Panc1 (cell line): ENCODE measurements at regions not wholly inside any gene's neighbourhood (a gene's known extent, or its start where the extent isn't known, plus 50 kb on each side); places are given as distances from the start of the nearest gene placed in this dataset.

Experiments
- ATAC-seq: fragments of 200-7000 bp; cut with Tn5 transposase; 2 replicates; pipeline ENCODE4 v1.9.1; 2020; ENCODE audit warnings: mild to moderate bottlenecking, moderate library complexity
- BruUV-seq: library from RNA; stranded (reverse); fragments of 400-500 nt; replicated peaks from 2 replicates; lab custom pipeline; 2021; lab: Mats Ljungman, UMichigan
- CTCF ChIA-PET: fragments of 300-600 bp; sonication (Branson Sonifier 250); formaldehyde crosslinking; loops from one replicate; lab custom pipeline; 2022; ENCODE audit warnings: antibody characterized with exemption; lab: Charles Lee
- POLR2A ChIA-PET: fragments of 300-600 bp; sonication (Branson Sonifier 250); formaldehyde crosslinking; loops from one replicate; lab custom pipeline; 2022; ENCODE audit warnings: antibody characterized with exemption; lab: Charles Lee
- DNase-seq: peaks from one replicate; pipeline ENCODE4 v3.0.0-alpha.2; 2010; ENCODE audit warnings: low read depth, low spot score
- H3K27ac ChIP-seq: 2 replicates; pipeline ENCODE4 v1.5.1; 2011; ENCODE audit warnings: mild to moderate bottlenecking, low read length, inconsistent platforms
- H3K27me3 ChIP-seq: fragments of 200-500 bp; sonication (Bioruptor generic); 2 replicates; pipeline ENCODE4 v1.6.0; 2014; ENCODE audit warnings: low read length, inconsistent platforms; ENCODE audit not compliant: control insufficient read depth, insufficient read depth
- H3K36me3 ChIP-seq: fragments of 200-500 bp; sonication (Bioruptor generic); 2 replicates; pipeline ENCODE4 v1.5.1; 2014; ENCODE audit warnings: inconsistent platforms, mild to moderate bottlenecking, low read length, moderate library complexity; ENCODE audit not compliant: control insufficient read depth, insufficient read depth
- H3K4me1 ChIP-seq: 2 replicates; pipeline ENCODE4 v1.5.1; 2011; ENCODE audit warnings: inconsistent platforms, mild to moderate bottlenecking, low read length, moderate library complexity; ENCODE audit not compliant: control insufficient read depth, insufficient read depth
- H3K4me3 ChIP-seq, 2 experiments: 2 replicates each; pipeline ENCODE4 v1.5.1; 2011 to 2012; ENCODE audit warnings: low read depth in 2 of 2, low read length in 2 of 2, mild to moderate bottlenecking in 2 of 2, inconsistent platforms in 1 of 2, moderate library complexity in 1 of 2
- H3K9me3 ChIP-seq: fragments of 200-500 bp; sonication (Bioruptor generic); 2 replicates; pipeline ENCODE4 v1.5.1; 2014; ENCODE audit warnings: low read depth, mild to moderate bottlenecking, inconsistent platforms, low read length, moderate library complexity; ENCODE audit not compliant: control insufficient read depth, insufficient read depth
- POLR2AphosphoS5 ChIP-seq: IDR thresholded peaks from 2 replicates; pipeline ENCODE4 v1.6.1; 2012; ENCODE audit warnings: mild to moderate bottlenecking, low read depth, low read length, moderate library complexity
- SIN3A ChIP-seq: IDR thresholded peaks from 2 replicates; pipeline ENCODE4 v1.6.1; 2012; ENCODE audit warnings: low read depth, mild to moderate bottlenecking, low read length, moderate library complexity, borderline replicate concordance; ENCODE audit not compliant: insufficient read depth
- TCF7L2 ChIP-seq: IDR thresholded peaks from 2 replicates; pipeline ENCODE4 v1.6.1; 2011; ENCODE audit warnings: mild to moderate bottlenecking, low read depth, low read length, inconsistent platforms
- in situ Hi-C: cut with HindIII; loops from 2 replicates; pipeline ENCODE4 v1.10.0; 2016; ENCODE audit warnings: low sequenced_read_pairs, low pct_unique_long_range_greater_than_20kb
- intact Hi-C: fragments of 100-400 bp; cut with micrococcal nuclease; formaldehyde crosslinking; loops from one replicate; pipeline ENCODE4 v1.10.0; 2022; ENCODE audit not compliant: unreplicated experiment
- TF ChIP-seq, protein P1 (sequence below): fragments of 450-650 bp; IDR thresholded peaks from 2 replicates; pipeline ENCODE4 v1.5.1; 2017; ENCODE audit warnings: mild to moderate bottlenecking
- TF ChIP-seq, protein P2 (sequence below), 2 experiments: IDR thresholded peaks; 2 replicates each; pipeline ENCODE4 v1.6.1; 2011 to 2012; ENCODE audit warnings: low read depth in 2 of 2, control low read depth in 1 of 2, low read length in 1 of 2, mild to moderate bottlenecking in 1 of 2, moderate library complexity in 1 of 2; ENCODE audit not compliant: insufficient read depth in 1 of 2

- CTCF ChIA-PET = no interaction called here
- intact Hi-C loops = no loop called here
- no TSS peak for BruUV-seq
Observed at GRCh38 chr1:185406006-185406690, 89.1 kb upstream of the IVNS1ABP start.

GRCh38 chr1:185404907-185405568 lies 88.0 kb upstream of the IVNS1ABP start:
- no peak overlapping the region for H3K4me3 ChIP-seq
- no peaks in the 10 kb centered on the region for H3K36me3 ChIP-seq
- no peaks in the 10 kb centered on the region for H3K9me3 ChIP-seq
- intact Hi-C loops (no loop called here), in situ Hi-C loops (no loop called here)
- ATAC-seq (no peak), DNase-seq (no peak)
- peak overlapping the region; percentile 54; the same call in 1 of the 2 replicates for H3K27ac ChIP-seq
- BruUV-seq = no TSS peak
- H3K27me3 ChIP-seq = no peaks in the 10 kb centered on the region
- ChIA-PET POLR2A (no interaction called here), CTCF (no interaction called here)
- peaks cover 11% of the 10 kb centered on the region for H3K4me1 ChIP-seq
- no peak for TF ChIP-seq SIN3A
- TF ChIP-seq, protein P1, sequence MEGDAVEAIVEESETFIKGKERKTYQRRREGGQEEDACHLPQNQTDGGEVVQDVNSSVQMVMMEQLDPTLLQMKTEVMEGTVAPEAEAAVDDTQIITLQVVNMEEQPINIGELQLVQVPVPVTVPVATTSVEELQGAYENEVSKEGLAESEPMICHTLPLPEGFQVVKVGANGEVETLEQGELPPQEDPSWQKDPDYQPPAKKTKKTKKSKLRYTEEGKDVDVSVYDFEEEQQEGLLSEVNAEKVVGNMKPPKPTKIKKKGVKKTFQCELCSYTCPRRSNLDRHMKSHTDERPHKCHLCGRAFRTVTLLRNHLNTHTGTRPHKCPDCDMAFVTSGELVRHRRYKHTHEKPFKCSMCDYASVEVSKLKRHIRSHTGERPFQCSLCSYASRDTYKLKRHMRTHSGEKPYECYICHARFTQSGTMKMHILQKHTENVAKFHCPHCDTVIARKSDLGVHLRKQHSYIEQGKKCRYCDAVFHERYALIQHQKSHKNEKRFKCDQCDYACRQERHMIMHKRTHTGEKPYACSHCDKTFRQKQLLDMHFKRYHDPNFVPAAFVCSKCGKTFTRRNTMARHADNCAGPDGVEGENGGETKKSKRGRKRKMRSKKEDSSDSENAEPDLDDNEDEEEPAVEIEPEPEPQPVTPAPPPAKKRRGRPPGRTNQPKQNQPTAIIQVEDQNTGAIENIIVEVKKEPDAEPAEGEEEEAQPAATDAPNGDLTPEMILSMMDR = no peak
- TF ChIP-seq, protein P2, sequence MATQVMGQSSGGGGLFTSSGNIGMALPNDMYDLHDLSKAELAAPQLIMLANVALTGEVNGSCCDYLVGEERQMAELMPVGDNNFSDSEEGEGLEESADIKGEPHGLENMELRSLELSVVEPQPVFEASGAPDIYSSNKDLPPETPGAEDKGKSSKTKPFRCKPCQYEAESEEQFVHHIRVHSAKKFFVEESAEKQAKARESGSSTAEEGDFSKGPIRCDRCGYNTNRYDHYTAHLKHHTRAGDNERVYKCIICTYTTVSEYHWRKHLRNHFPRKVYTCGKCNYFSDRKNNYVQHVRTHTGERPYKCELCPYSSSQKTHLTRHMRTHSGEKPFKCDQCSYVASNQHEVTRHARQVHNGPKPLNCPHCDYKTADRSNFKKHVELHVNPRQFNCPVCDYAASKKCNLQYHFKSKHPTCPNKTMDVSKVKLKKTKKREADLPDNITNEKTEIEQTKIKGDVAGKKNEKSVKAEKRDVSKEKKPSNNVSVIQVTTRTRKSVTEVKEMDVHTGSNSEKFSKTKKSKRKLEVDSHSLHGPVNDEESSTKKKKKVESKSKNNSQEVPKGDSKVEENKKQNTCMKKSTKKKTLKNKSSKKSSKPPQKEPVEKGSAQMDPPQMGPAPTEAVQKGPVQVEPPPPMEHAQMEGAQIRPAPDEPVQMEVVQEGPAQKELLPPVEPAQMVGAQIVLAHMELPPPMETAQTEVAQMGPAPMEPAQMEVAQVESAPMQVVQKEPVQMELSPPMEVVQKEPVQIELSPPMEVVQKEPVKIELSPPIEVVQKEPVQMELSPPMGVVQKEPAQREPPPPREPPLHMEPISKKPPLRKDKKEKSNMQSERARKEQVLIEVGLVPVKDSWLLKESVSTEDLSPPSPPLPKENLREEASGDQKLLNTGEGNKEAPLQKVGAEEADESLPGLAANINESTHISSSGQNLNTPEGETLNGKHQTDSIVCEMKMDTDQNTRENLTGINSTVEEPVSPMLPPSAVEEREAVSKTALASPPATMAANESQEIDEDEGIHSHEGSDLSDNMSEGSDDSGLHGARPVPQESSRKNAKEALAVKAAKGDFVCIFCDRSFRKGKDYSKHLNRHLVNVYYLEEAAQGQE (IDR thresholded peaks at IDR 0.05; ENCODE audit: insufficient read depth in 1 of 2, low read depth in 2 of 2, low read length in 1 of 2) = no peak
- no peak for TF ChIP-seq POLR2AphosphoS5
- TF ChIP-seq TCF7L2 = no peak

More at GRCh38 chr1:185406006-185406690, 89.1 kb upstream of the IVNS1ABP start:
- Histone ChIP-seq H3K27ac (no peak overlapping the region), H3K9me3 (no peaks in the 10 kb centered on the region), H3K36me3 (no peaks in the 10 kb centered on the region), H3K27me3 (no peaks in the 10 kb centered on the region), H3K4me1 (peaks cover 11% of the 10 kb centered on the region), H3K4me3 (no peak overlapping the region)
- ATAC-seq = no peak
- POLR2A ChIA-PET = no interaction called here
- TF ChIP-seq SIN3A = no peak
- no peak for TF ChIP-seq TCF7L2
- TF ChIP-seq, protein P2 (IDR thresholded peaks at IDR 0.05; ENCODE audit: insufficient read depth in 1 of 2, low read depth in 2 of 2, low read length in 1 of 2) = no peak
- TF ChIP-seq, protein P1 = no peak
- no peak for TF ChIP-seq POLR2AphosphoS5
- in situ Hi-C loops = no loop called here
- no peak for DNase-seq
